Thyroid gland (tissue), 4 donors: ENCODE measurements at regions not wholly inside any gene's neighbourhood (a gene's known extent, or its start where the extent isn't known, plus 50 kb on each side); places are given as distances from the start of the nearest gene placed in this dataset.

ENCODE experiments used
- POLR2A ChIP-seq, 2 donors: fragments of 450-650 bp; IDR thresholded peaks; one replicate each; pipeline ENCODE4 v1.6.1; 2017; ENCODE audit warnings: antibody characterized with exemption in 2 of 2, mild to moderate bottlenecking in 2 of 2, moderate library complexity in 1 of 2
- TF ChIP-seq, protein P1 (sequence below), 6 experiments: fragments of 200-600 bp in 3 of 6; fragments of 450-650 bp in 3 of 6; sonication (generic) in 3 of 6; IDR thresholded peaks; one replicate each; pipeline ENCODE4 v1.5.1; 2016 to 2019; ENCODE audit warnings: antibody characterized with exemption in 6 of 6, mild to moderate bottlenecking in 2 of 6, inconsistent platforms in 1 of 6, moderate library complexity in 1 of 6

GRCh38 chr10:2886662-2887061 is 180.7 kb upstream of the PFKP start:
- TF ChIP-seq, protein P1, sequence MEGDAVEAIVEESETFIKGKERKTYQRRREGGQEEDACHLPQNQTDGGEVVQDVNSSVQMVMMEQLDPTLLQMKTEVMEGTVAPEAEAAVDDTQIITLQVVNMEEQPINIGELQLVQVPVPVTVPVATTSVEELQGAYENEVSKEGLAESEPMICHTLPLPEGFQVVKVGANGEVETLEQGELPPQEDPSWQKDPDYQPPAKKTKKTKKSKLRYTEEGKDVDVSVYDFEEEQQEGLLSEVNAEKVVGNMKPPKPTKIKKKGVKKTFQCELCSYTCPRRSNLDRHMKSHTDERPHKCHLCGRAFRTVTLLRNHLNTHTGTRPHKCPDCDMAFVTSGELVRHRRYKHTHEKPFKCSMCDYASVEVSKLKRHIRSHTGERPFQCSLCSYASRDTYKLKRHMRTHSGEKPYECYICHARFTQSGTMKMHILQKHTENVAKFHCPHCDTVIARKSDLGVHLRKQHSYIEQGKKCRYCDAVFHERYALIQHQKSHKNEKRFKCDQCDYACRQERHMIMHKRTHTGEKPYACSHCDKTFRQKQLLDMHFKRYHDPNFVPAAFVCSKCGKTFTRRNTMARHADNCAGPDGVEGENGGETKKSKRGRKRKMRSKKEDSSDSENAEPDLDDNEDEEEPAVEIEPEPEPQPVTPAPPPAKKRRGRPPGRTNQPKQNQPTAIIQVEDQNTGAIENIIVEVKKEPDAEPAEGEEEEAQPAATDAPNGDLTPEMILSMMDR (IDR thresholded peaks at IDR 0.05) = no peak
- no peak for TF ChIP-seq POLR2A (IDR thresholded peaks at IDR 0.05)
